WI38 (cell line): ENCODE measurements at regions not wholly inside any gene's neighbourhood (a gene's known extent, or its start where the extent isn't known, plus 50 kb on each side); places are given as distances from the start of the nearest gene placed in this dataset.

Experiments used
- H3K4me3 ChIP-seq: 2 replicates; pipeline ENCODE4 v1.5.1; 2011; ENCODE audit warnings: low read depth, mild to moderate bottlenecking, control low read depth, low read length
- TF ChIP-seq, protein P1 (sequence below): IDR thresholded peaks from 2 replicates; pipeline ENCODE4 v1.5.1; 2012; ENCODE audit warnings: low read depth, mild to moderate bottlenecking, control low read depth, low read length

DNA sequence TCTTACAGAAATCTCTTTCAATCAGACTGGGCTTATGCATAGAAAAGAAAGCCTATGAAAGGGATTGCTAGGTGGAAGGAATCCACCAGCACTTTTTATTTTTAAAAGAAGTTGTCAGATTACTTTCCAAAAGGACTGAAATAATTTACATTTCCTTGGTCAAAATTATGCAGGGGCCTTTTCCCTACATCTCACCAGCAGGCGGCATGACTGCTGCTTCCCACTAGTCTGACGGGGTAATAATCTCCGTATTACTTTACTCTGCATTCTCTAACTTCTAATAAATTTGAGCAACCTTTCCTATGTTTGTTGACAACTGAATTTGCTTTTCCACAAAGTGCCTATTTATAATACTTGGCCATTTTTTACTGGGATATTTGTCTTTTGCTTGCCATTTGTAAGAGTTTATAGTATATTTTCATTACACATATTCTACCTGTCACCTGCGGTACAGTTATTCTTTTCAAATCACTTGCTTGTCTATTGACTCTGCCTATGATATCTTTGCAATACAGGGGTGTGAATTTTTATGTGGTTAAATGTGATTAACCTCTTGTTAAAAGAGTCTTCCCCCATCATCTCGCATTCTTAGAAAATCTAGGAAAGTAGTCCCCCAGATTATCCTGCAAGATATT is 51.9 kb upstream of the USP47 start:
- H3K4me3 ChIP-seq, result no peak overlapping the region
- TF ChIP-seq, protein P1, sequence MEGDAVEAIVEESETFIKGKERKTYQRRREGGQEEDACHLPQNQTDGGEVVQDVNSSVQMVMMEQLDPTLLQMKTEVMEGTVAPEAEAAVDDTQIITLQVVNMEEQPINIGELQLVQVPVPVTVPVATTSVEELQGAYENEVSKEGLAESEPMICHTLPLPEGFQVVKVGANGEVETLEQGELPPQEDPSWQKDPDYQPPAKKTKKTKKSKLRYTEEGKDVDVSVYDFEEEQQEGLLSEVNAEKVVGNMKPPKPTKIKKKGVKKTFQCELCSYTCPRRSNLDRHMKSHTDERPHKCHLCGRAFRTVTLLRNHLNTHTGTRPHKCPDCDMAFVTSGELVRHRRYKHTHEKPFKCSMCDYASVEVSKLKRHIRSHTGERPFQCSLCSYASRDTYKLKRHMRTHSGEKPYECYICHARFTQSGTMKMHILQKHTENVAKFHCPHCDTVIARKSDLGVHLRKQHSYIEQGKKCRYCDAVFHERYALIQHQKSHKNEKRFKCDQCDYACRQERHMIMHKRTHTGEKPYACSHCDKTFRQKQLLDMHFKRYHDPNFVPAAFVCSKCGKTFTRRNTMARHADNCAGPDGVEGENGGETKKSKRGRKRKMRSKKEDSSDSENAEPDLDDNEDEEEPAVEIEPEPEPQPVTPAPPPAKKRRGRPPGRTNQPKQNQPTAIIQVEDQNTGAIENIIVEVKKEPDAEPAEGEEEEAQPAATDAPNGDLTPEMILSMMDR, result peak; percentile 80

DNA sequence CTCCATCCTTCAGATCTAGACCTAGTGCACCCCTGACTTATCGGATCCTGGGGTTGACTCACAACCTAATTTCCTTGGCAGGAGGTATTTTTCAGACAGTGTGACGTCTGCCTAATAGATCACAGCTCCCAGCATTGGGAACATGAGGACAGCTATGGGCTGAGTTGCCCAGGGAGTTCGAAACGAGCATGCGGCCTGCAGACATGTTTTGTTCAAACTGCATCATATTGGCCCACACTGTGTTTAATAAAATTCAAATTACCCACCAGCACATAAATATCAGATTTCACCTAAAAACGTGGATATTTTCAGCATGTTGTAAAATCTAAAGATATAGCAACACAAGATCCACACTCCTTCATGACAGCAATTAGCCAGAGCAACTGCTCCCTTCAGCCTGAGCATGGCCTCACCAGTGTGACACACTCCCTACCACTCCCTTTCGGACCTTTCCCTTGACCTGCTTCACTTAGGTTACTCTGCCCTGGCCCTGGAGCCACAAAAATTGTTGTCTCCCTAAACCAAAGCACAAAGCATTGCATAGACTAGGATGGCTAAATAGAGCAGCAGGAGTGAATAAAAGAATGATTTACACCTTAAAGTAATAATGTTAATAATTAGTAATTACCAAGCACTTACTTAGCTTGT is 53.6 kb upstream of the USP47 start:
- TF ChIP-seq, protein P1, result no peak; the same call in 1 of the 2 replicates
- H3K4me3 ChIP-seq, result no peak overlapping the region

DNA sequence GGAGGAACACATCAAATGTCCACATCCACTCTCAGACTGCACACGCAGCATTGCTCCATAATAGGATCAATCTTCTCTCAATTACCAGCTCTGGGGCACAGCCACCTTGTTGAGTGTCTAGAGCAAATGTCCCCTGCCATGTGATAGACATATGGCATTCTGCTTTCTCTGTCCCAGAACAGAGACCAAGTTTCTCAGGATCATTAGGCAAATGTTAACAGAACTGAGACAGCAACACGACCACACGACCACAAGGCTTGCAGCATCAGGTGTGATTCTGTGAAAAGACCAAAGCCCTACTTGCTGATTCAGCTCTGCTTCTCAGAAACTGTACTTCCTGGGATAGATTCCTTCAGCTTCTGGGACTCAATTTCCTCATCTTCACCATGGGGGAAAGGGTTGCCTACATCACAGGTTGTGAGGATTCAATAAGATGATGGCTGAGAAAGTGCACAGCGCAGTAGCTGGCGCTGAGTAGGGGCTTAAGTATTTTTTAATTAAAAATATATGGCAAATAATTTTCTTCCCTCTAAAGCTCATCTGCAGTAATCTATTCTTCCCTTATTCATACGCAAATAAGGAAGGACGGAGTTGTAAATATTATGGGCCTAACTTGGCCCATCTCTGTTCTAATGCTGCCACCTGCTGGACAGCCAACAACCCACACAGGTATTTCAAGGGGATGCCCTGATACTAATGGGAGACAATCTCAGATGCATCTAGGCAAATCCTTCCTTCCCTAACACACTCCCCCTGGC is 54.3 kb upstream of the USP47 start:
- TF ChIP-seq, protein P1, result peak; percentile 78
- no peak overlapping the region for H3K4me3 ChIP-seq

DNA sequence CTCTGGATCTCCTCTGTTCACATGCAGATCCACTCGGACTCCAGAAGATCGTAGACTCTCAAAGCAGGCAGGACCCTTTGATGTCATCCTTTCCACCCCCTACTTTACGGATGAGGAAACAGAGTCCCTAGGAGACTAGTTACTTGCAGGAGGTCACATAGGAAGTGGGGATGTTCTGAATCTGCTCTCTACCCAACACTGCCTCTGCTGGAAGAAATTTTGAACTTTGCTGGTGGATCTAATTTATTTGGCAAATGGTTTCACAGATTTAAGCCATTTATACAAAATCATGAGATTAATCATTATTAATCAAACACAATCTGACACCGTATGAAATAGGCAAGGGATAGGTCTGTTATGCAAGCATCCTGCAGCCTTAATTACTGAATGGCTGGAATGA is 55.0 kb upstream of the USP47 start:
- no peak overlapping the region for H3K4me3 ChIP-seq
- TF ChIP-seq, protein P1, result peak; percentile 30; the same call in 1 of the 2 replicates

DNA sequence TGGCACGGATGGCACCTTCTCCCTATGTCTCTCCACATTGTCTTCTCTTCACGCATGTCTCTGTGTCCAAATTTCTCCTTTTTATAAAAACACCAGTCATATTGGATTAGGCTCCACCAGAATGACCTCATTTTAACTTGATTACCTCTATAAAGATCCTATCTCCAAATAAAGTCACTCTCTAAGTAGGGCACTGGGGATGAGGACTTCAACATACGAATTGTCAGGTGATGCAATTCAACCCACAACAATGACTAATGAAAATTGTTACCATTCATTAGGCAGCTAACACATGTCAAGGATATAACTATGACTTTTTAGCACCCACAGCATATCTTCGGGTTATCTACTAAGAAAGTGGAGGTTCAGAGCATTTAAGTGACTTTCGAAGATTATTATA is 55.5 kb upstream of the USP47 start:
- TF ChIP-seq, protein P1, result no peak
- H3K4me3 ChIP-seq, result no peak overlapping the region

DNA sequence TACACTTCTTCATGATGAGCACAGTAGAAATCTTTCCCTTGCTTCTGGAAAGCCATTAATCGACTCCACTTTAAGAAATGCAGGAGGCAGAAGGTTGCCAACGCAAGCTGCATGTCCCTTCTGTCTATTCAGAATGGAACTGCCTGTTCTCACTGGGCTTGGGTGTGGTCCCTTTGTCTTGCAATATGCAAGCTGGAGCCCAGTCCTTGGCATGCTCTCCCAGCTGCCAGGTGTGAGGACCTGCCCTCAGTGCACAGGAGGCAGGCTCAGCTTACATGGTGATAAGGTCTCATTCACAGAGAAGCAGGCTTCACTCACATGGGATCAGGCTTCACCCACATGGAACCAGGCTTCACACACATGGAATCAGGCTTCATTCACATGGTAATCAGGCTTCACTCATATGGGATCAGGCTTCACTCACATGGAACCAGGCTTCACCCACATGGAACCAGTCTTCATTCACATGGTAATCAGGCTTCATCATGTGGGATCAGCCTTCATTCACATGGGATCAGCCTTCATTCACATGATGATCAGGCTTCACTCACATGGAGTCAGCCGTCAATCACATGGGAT is 59.2 kb upstream of the USP47 start:
- no peak overlapping the region for H3K4me3 ChIP-seq
- TF ChIP-seq, protein P1, result no peak
